SU-DHL-6 (cell line): ENCODE measurements at regions not wholly inside any gene's neighbourhood (a gene's known extent, or its start where the extent isn't known, plus 50 kb on each side); places are given as distances from the start of the nearest gene placed in this dataset.

ENCODE experiments used
- H2AFZ ChIP-seq: fragments of 200-600 bp; sonication (generic); 2 replicates; pipeline ENCODE4 v1.6.1; 2014; ENCODE audit warnings: low read depth, mild to moderate bottlenecking, moderate library complexity, mixed read lengths, antibody characterized with exemption, low read length; ENCODE audit not compliant: severe bottlenecking
- H3F3A ChIP-seq: fragments of 200-600 bp; shearing (Covaris generic); 2 replicates; pipeline ENCODE4 v1.6.0; 2016; ENCODE audit warnings: antibody characterized with exemption, mild to moderate bottlenecking; ENCODE audit not compliant: insufficient read depth
- H3K27ac ChIP-seq: fragments of 200-600 bp; sonication (generic); 2 replicates; pipeline ENCODE4 v1.5.1; 2016; ENCODE audit warnings: low read depth, mild to moderate bottlenecking, low read length, moderate library complexity, mixed read lengths
- H3K27me3 ChIP-seq: fragments of 200-600 bp; sonication (generic), shearing (Covaris generic); 2 replicates; pipeline ENCODE4 v1.6.0; 2014; ENCODE audit warnings: mild to moderate bottlenecking, low read length
- H3K36me3 ChIP-seq: fragments of 200-600 bp; sonication (generic); 2 replicates; pipeline ENCODE4 v1.6.1; 2014; ENCODE audit warnings: mild to moderate bottlenecking, low read length, mixed read lengths
- H3K4me2 ChIP-seq: fragments of 300-600, 200-600 bp; shearing (Covaris generic), sonication (generic); 2 replicates; pipeline ENCODE4 v1.6.0; 2014; ENCODE audit warnings: low read length, low read depth, mild to moderate bottlenecking; ENCODE audit not compliant: poor library complexity, severe bottlenecking
- H3K4me3 ChIP-seq: fragments of 200-600 bp; sonication (generic); 2 replicates; pipeline ENCODE4 v1.5.1; 2014; ENCODE audit warnings: antibody characterized with exemption, low read length, mild to moderate bottlenecking, mixed read lengths; ENCODE audit not compliant: insufficient read depth, poor library complexity, severe bottlenecking
- H3K79me2 ChIP-seq: fragments of 200-600 bp; sonication (generic); 2 replicates; pipeline ENCODE4 v1.6.1; 2014; ENCODE audit warnings: mild to moderate bottlenecking, low read length, moderate library complexity; ENCODE audit not compliant: insufficient read depth
- H3K9ac ChIP-seq: fragments of 200-600 bp; sonication (generic); 2 replicates; pipeline ENCODE4 v1.7.0; 2014; ENCODE audit warnings: mild to moderate bottlenecking, low read length
- H3K9me2 ChIP-seq: fragments of 200-600 bp; sonication (generic); replicated peaks from 2 replicates; pipeline ENCODE4 v1.6.1; 2014; ENCODE audit warnings: low read length; ENCODE audit not compliant: insufficient read depth
- H3K9me3 ChIP-seq: fragments of 200-600 bp; sonication (generic); 2 replicates; pipeline ENCODE4 v1.6.1; 2014; ENCODE audit warnings: low read length, mixed read lengths; ENCODE audit not compliant: insufficient read depth
- H4K20me1 ChIP-seq: fragments of 200-600 bp; sonication (generic); 2 replicates; pipeline ENCODE4 v1.6.1; 2014; ENCODE audit warnings: low read depth, mild to moderate bottlenecking, antibody characterized with exemption, low read length, moderate library complexity, mixed read lengths
- CTCF ChIP-seq: fragments of 200-600 bp; sonication (generic); IDR thresholded peaks from one replicate; pipeline ENCODE4 v1.5.1; 2017; ENCODE audit warnings: antibody characterized with exemption, mild to moderate bottlenecking, low read length, moderate library complexity; ENCODE audit not compliant: insufficient read depth, poor library complexity, severe bottlenecking
- EZH2phosphoT487 ChIP-seq: fragments of 200-600 bp; sonication (generic), shearing (Covaris generic); conservative IDR thresholded peaks from 2 replicates; pipeline ENCODE4 v1.6.1; 2018; ENCODE audit warnings: mild to moderate bottlenecking, antibody characterized with exemption, low read length, moderate library complexity, mixed read lengths

GRCh38 chr11:79550809-79551208 is 110.0 kb upstream of the TENM4 start:
- Histone ChIP-seq H3K9me3 (no peaks in the 10 kb centered on the region; the same call in 1 of the 2 replicates), H3K79me2 (no peaks in the 10 kb centered on the region), H3K4me2 (no peak overlapping the region), H3K36me3 (no peaks in the 10 kb centered on the region), H3K9me2 (no peaks in the 10 kb centered on the region), H3K9ac (no peak overlapping the region), H2AFZ (no peak overlapping the region), H4K20me1 (no peaks in the 10 kb centered on the region), H3K4me3 (no peak overlapping the region), H3K27me3 (no peaks in the 10 kb centered on the region), H3F3A (no peaks in the 10 kb centered on the region), H3K27ac (no peak overlapping the region)
- TF ChIP-seq EZH2phosphoT487 (no peak), CTCF (no peak)

DNA sequence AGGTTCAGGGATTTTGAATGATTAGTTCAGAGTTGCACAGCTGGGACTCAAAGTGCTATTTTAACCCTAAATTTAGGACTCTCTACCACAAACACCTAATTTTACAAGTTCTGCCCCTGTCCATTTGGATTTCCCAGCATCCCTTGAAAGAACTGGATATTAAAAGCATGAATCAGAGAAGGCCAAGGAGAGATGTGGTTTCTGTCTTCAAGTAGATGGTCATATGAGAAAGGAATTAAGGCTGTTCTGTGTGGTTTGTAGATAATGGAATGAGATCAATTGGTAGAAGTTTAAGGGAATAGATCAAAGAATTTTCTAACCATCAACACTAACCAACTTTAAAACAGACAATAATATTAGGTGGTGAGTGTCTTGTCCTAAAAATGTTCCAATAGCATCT is 106.4 kb upstream of the TENM4 start:
- no peak overlapping the region for H3K4me3 ChIP-seq
- no peaks in the 10 kb centered on the region; the same call in 1 of the 2 replicates for H3K9me3 ChIP-seq
- no peaks in the 10 kb centered on the region for H4K20me1 ChIP-seq
- H3K27ac ChIP-seq: no peak overlapping the region
- TF ChIP-seq CTCF: no peak
- TF ChIP-seq EZH2phosphoT487: no peak
- H3K36me3 ChIP-seq: no peaks in the 10 kb centered on the region
- H3K9ac ChIP-seq: no peak overlapping the region
- no peak overlapping the region for H2AFZ ChIP-seq
- no peak overlapping the region for H3K4me2 ChIP-seq
- H3K27me3 ChIP-seq: no peaks in the 10 kb centered on the region
- no peaks in the 10 kb centered on the region for H3K79me2 ChIP-seq
- H3K9me2 ChIP-seq: no peaks in the 10 kb centered on the region
- H3F3A ChIP-seq: no peaks in the 10 kb centered on the region

DNA sequence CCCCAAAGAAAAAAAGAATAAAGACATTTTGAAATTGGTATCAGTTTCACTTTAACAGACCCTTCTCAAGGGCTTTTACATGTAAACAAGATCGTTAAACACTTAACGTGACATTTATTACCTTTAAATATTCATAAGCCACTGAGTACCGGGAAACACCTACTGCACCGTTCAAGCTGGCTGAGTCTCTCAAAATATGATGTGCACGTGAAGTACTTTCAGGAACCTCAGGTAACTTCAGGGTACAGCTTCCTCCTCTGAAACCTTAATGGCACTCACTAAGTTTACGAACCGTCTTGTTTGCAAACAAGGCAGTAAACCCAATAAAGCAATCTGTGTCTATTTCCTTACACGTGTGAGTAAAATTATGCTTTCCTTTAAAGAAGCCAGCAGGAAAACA is 105.5 kb upstream of the TENM4 start:
- H3K9ac ChIP-seq: no peak overlapping the region
- TF ChIP-seq EZH2phosphoT487 (no peak), CTCF (no peak)
- H3K4me2 ChIP-seq: no peak overlapping the region
- no peaks in the 10 kb centered on the region; the same call in 1 of the 2 replicates for H3K9me3 ChIP-seq
- no peaks in the 10 kb centered on the region for H3K36me3 ChIP-seq
- no peaks in the 10 kb centered on the region for H3K9me2 ChIP-seq
- H3F3A ChIP-seq: no peaks in the 10 kb centered on the region
- no peaks in the 10 kb centered on the region for H3K79me2 ChIP-seq
- H3K4me3 ChIP-seq: no peak overlapping the region
- no peak overlapping the region for H2AFZ ChIP-seq
- H3K27ac ChIP-seq: no peak overlapping the region
- H4K20me1 ChIP-seq: no peaks in the 10 kb centered on the region
- H3K27me3 ChIP-seq: no peaks in the 10 kb centered on the region

DNA sequence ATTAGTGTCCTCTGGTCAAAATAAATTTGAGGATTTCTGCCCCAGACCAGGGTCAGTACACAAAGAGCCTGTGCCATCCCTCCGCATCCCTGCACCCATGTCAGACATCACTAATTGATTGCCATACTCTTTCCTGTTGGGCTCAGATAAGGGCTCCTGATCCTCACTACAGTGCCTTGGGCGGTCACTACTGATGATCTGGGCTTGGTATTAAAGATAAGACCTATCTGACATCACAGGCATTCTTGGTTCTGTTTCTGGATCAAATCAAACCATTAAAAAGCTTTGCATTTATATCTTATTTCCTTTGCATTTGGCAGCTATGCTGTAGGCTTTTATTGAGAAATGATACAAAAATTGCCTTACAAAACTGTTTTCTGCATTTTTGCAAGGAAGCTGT is 103.5 kb upstream of the TENM4 start:
- no peaks in the 10 kb centered on the region for H3K27me3 ChIP-seq
- no peaks in the 10 kb centered on the region for H3F3A ChIP-seq
- no peak overlapping the region for H2AFZ ChIP-seq
- H3K9me2 ChIP-seq: no peaks in the 10 kb centered on the region
- H3K9ac ChIP-seq: no peak overlapping the region
- no peaks in the 10 kb centered on the region for H3K79me2 ChIP-seq
- no peaks in the 10 kb centered on the region; the same call in 1 of the 2 replicates for H3K9me3 ChIP-seq
- TF ChIP-seq CTCF: no peak
- TF ChIP-seq EZH2phosphoT487: no peak
- H3K4me2 ChIP-seq: no peak overlapping the region
- H3K27ac ChIP-seq: no peak overlapping the region
- H3K4me3 ChIP-seq: no peak overlapping the region
- H3K36me3 ChIP-seq: no peaks in the 10 kb centered on the region
- no peaks in the 10 kb centered on the region for H4K20me1 ChIP-seq
